Caki2 (cell line): ENCODE measurements at regions not wholly inside any gene's neighbourhood (a gene's known extent, or its start where the extent isn't known, plus 50 kb on each side); places are given as distances from the start of the nearest gene placed in this dataset.
"Not testable (repeated sequence)": the region's sequence is repeated elsewhere in the genome, so short reads cannot be mapped to it uniquely, and the experiment has no call there.

Experiments used
- DNase-seq: peaks from one replicate; pipeline ENCODE4 v3.0.0-alpha.2; 2015; ENCODE audit warnings: low read depth
- in situ Hi-C: cut with HindIII; loops from 2 replicates; pipeline ENCODE4 v1.10.0; 2016; ENCODE audit warnings: low sequenced_read_pairs, low pct_unique_long_range_greater_than_20kb, mixed read lengths

DNA sequence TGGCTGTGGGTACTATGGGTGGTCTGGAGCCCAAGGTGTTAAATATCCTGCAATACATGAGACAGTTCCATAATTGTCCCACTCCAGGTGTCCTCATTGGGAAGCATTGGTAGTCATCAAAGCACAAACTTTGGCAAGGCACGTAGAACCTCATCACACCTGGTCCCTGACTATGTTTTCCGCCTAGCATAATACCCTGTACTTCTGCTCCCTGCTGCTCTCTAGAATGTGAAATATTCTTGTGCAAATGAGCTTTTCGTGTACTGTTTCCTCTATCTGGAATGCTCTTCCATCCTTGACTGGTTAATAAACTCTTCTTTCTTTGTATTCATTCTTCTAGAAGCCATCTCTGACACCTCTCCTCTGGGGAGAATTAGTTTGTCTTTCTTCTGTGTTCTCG is 103.2 kb downstream of the EBLN2 start:
- no peak for DNase-seq
- in situ Hi-C loops: no loop called here

DNA sequence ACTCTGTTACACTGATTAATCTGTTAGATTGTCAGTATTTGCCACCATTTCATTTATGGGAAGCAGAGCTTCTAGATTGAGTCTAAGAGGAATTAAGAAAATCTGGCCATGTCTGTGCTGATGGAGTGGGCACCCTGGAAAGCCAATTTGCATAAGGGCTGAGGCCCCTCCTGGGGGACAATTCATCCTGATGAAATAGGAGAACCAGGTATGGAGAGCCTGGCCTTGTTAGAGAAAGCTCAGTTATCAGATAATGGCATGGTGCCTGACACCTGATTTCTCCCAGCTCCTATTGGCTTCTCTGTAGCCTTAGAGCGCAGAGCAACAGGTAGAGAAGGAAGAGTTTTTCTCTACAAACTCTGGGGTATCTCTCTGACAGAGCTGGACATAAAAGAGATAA is 114.2 kb downstream of the EBLN2 start:
- in situ Hi-C loops: no loop called here
- no peak for DNase-seq

- in situ Hi-C loops: no loop called here
- DNase-seq: no peak
These were observed 115.5 kb downstream of the EBLN2 start for GRCh38 chr3:73176941-73177340.

GRCh38 chr3:73177827-73178226 is 116.4 kb downstream of the EBLN2 start:
- in situ Hi-C loops: no loop called here
- no peak for DNase-seq

DNA sequence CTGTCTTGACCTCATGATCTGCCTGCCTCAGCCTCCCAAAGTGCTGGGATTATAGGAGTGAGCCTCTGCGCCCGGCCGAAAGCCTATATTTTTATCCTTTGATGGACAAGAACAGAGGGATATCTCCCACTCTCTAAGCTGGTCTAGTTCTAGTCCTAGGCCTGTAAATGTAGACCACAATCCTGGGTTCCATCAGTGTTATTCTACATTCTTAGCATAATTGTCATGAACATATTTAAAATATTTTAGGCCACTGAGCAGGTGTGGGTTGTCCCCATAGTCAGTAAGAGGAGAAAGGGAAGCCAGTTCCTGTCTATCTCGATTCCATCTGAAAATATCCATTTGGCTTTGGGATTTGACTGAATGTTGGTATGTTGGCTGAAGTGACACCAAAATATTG is 118.1 kb downstream of the EBLN2 start:
- no peak for DNase-seq
- in situ Hi-C loops: no loop called here

DNA sequence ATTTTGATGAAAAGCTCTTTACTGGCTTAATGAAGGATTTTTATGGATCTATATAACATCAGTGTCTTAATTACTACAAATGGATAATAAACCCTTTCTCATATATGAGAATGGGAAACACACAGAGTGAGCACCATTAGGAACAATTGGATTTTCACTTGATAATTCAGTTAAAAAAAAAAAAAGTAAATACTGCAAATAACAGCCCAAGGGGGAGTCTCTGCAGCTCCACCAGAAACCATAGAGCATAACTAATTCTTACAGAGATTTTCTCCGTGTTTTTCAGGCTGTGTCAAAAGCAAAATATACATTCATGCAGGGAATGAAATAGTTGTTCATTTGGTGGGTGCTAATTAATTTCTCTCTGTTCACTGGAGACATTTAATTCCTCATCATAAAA is 125.3 kb downstream of the EBLN2 start:
- in situ Hi-C loops: no loop called here
- no peak for DNase-seq

DNA sequence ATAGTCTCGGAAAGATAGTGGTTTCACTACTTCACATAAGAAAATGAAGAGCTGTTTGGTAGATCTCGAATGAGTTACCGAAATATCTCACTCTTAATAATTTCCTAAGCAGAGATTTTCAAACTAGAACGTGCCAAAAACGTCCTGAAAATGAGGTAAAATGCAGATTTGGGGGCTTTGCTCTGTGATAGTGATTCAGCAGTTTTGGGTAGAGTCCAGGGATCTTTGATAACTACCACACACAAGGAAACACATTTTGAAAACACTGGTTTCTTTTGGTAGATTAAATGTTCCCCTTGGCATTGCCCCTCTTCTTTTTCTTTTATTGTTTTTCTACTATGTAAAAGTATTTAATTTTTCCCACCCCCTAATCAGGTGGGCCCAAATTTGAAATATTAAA is 125.9 kb downstream of the EBLN2 start:
- DNase-seq: no peak
- in situ Hi-C loops: no loop called here

DNA sequence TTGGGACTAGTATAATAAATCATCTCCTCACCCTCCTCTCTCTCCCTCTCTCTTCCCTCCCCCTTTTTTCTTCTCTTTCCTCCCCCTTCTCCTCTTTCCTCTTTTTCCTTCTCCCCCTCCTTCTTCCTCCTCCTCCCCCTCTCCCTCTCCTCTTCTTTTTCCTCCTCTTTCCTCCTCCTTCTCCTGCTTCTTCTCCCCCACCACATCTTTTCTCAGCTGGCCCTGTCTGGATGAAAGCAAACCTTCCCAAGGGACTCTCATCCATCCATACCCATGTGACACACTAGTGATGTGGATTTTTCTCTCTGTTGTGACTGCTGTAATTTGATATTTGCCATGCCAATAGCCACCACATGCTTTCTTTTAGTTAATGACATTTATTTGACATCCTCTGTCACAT is 127.2 kb downstream of the EBLN2 start:
- in situ Hi-C loops: no loop called here
- no peak for DNase-seq

DNA sequence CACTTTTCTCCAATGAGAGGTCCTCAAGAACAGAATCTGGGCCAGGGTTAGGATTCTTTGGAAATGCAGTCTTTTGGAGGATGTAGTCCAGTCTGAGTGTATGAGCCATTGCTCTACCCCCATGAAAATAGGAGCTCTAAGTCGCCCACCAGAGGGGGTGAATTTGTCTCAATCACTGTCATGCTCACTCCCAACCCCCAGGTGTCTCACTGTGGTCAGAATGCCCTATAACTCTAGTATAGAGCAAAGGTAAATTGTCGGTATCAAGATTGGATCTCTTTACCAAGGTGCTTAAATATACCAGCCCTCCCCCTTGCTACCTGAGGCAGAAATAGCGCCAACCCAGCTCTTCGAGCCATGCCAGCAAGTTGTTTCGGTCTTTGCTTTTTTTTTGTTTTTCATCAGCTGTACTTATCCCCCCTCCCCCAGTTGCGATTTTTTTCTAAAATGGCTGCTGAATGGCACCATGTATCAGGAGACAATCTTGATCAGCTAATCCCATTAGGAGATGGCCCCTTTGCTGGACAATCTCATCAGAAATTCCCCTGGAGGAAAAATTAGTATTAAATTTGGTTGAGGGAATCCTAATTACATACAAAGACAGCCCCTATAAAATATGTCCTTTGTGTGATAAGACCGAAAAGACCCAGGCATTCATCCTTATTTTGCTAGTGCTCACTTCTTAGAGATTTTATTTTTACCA is 130.7 kb downstream of the EBLN2 start:
- in situ Hi-C loops: no loop called here
- no peak for DNase-seq

GRCh38 chr3:73193943-73194342 is 132.5 kb downstream of the EBLN2 start:
- DNase-seq, in situ Hi-C loops: not testable (repeated sequence)

- in situ Hi-C loops: no loop called here
- DNase-seq: no peak
These were observed 135.7 kb downstream of the EBLN2 start for GRCh38 chr3:73197187-73197586.

DNA sequence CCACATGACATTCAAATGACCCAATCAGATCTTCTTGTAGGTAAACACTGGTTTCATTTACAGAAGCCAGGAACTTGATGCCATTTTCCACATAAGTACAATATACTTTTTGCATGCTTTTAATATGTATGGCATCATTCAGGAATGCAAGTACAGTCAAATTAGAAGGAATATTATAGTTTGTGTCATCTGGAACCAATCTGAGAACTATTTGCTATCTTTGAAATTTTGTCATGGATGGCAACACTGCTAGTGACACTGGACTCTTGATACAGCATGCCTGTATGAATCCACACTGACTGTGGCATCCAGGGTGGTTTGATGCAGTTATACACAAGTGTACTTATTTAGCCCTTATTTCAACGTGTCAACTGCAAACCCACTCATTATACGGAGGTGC is 141.6 kb downstream of the EBLN2 start:
- DNase-seq: no peak
- in situ Hi-C loops: no loop called here

GRCh38 chr3:73203633-73204032 is 142.2 kb downstream of the EBLN2 start:
- in situ Hi-C loops: no loop called here
- no peak for DNase-seq

DNA sequence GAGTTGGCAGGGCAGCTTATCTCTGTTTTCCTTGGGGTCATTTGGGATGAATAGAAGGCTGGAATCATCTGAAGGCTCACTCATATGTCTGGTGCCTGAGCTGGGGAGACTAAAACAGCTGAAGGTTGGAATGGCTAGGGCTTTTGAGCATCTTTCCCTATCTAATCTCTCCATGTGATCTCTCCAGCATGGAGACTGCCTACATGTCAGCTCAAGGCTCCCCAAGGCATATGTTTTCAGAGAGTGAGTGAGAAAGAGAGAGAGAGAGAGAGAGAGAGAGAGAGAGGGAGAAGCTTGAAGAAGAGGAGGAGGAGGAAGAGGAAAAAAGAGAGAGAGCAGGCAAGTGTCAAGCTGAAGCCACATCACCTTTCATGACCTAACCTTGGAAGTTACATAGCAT is 143.4 kb downstream of the EBLN2 start:
- no peak for DNase-seq
- in situ Hi-C loops: no loop called here

- in situ Hi-C loops: no loop called here
- DNase-seq: no peak
These were observed 144.6 kb downstream of the EBLN2 start for GRCh38 chr3:73206030-73206429.

GRCh38 chr3:73207946-73208440 is 146.5 kb downstream of the EBLN2 start:
- in situ Hi-C loops: no loop called here
- no peak for DNase-seq

DNA sequence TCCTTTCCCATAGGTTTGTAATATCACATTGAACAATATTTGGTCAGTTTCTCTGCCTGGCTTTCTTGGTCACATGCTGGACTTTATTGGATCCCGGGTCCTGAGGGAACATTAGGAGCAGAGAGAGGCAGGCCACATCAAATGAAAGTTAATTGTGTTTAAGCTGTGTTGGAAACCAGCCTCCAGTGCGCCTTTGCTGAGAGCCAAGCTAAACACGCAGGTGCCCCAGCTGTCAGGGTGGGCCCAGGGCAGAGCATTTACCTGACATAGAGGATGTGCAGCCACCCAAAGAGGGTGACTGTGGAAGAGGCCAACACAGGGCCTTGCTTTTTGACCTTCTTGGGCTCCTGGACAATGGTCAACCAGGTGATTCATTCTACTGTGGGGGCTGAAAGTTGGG is 149.3 kb downstream of the EBLN2 start:
- in situ Hi-C loops: no loop called here
- no peak for DNase-seq

DNA sequence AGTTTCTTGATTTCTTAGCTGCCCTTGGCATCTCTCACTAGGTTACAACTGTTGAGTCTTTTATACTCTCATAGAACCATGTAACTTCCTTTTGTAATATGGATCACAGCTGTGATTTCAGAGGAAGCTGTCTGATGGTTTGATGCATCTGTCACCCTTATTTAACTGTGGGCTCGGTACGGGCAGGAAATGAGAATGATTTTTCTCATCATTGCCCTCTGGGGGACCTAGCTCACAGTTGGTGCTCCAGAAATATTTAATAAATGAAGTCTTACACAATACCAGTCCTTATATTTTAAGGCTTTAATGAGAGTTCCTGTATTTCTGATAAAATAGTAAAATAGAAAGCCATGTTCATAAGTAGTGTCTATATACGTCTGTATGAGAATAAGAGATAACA is 151.2 kb downstream of the EBLN2 start:
- no peak for DNase-seq
- in situ Hi-C loops: no loop called here

- DNase-seq: no peak
- in situ Hi-C loops: no loop called here
These were observed 152.4 kb downstream of the EBLN2 start for GRCh38 chr3:73213896-73214295.

- in situ Hi-C loops: no loop called here
- DNase-seq: no peak
These were observed 153.4 kb downstream of the EBLN2 start for GRCh38 chr3:73214846-73215245.
